ENCODE measurements at regions not wholly inside any gene's neighbourhood (a gene's known extent, or its start where the extent isn't known, plus 50 kb on each side); places are given as distances from the start of the nearest gene placed in this dataset.
"Not testable (repeated sequence)": the region's sequence is repeated elsewhere in the genome, so short reads cannot be mapped to it uniquely, and the experiment has no call there.

GRCh38 chr4:73348185-73348584 is 55.9 kb upstream of the ALB start:
- no peak for ATAC-seq
- intact Hi-C loops (cut with DNase I): no loop called here

GRCh38 chr4:73347497-73347896 is 56.6 kb upstream of the ALB start:
- ATAC-seq: no peak
- DNase-seq: no peak
- intact Hi-C loops (cut with DNase I): no loop called here

More at GRCh38 chr4:73348185-73348584, 55.9 kb upstream of the ALB start:
- DNase-seq: no peak

GRCh38 chr4:73345399-73345975 is 58.6 kb upstream of the ALB start:
- intact Hi-C loops (cut with DNase I): no loop called here
- DNase-seq (no peak), ATAC-seq (no peak)

GRCh38 chr4:73344106-73344505 is 60.0 kb upstream of the ALB start:
- intact Hi-C loops (cut with DNase I): no loop called here
- no peak for DNase-seq
- ATAC-seq: no peak

- intact Hi-C loops (cut with DNase I): no loop called here
- no peak for ATAC-seq
- no peak for DNase-seq
Measured at GRCh38 chr4:73343432-73343831, 60.7 kb upstream of the ALB start.

GRCh38 chr4:73341454-73341853 is 62.6 kb upstream of the ALB start:
- intact Hi-C loops (cut with DNase I): no loop called here
- peak in 1 of 2 donors; percentile 56 for ATAC-seq
- DNase-seq: no peak

- no peak for DNase-seq
- ATAC-seq: no peak
- intact Hi-C loops (cut with DNase I): no loop called here
Measured at GRCh38 chr4:73340917-73341316, 63.2 kb upstream of the ALB start.

- ATAC-seq: no peak
- DNase-seq: no peak
- intact Hi-C loops (cut with DNase I): no loop called here
Measured at GRCh38 chr4:73335679-73336078, 68.4 kb upstream of the ALB start.

- ATAC-seq; intact Hi-C loops (cut with DNase I); DNase-seq: not testable (repeated sequence)
Measured at GRCh38 chr4:73332012-73332411, 72.1 kb upstream of the ALB start.

- DNase-seq (no peak), ATAC-seq (no peak)
- intact Hi-C loops (cut with DNase I): no loop called here
Measured at GRCh38 chr4:73329300-73329699, 70.7 kb upstream of the ANKRD17 start.

GRCh38 chr4:73325776-73326175 is 67.2 kb upstream of the ANKRD17 start:
- DNase-seq; intact Hi-C loops (cut with DNase I); ATAC-seq: not testable (repeated sequence)

GRCh38 chr4:73317092-73317491 is 58.5 kb upstream of the ANKRD17 start:
- ATAC-seq (no peak), DNase-seq (no peak)
- intact Hi-C loops (cut with DNase I): no loop called here

GRCh38 chr4:73315091-73315490 is 56.5 kb upstream of the ANKRD17 start:
- intact Hi-C loops (cut with DNase I): no loop called here
- ATAC-seq: peak in 1 of 2 donors; percentile 21
- no peak for DNase-seq

GRCh38 chr4:73312967-73313366 is 54.4 kb upstream of the ANKRD17 start:
- intact Hi-C loops (cut with DNase I): loop anchor here in 1 of 2 donors (5.0 kb wide), 1 partner anchor 339 kb away; no protein-coding TSS in a partner anchor
- ATAC-seq (no peak), DNase-seq (no peak)

- intact Hi-C loops (cut with DNase I): loop anchor here in 1 of 2 donors (5.0 kb wide), 1 partner anchor 341 kb away; no protein-coding TSS in a partner anchor
- DNase-seq: no peak
- no peak for ATAC-seq
Measured at GRCh38 chr4:73311428-73311827, 52.8 kb upstream of the ANKRD17 start.

- ATAC-seq (no peak), DNase-seq (no peak)
- intact Hi-C loops (cut with DNase I): no loop called here
Measured at GRCh38 chr4:73309211-73309610, 50.6 kb upstream of the ANKRD17 start.

Measured in left cardiac atrium (tissue), 4 donors.